ENCODE measurements at regions not wholly inside any gene's neighbourhood (a gene's known extent, or its start where the extent isn't known, plus 50 kb on each side); places are given as distances from the start of the nearest gene placed in this dataset.
A peak's percentile ranks its signal among the peaks of the same experiment; 100 is the strongest.
"Not testable (repeated sequence)": the region's sequence is repeated elsewhere in the genome, so short reads cannot be mapped to it uniquely, and the experiment has no call there.

DNA sequence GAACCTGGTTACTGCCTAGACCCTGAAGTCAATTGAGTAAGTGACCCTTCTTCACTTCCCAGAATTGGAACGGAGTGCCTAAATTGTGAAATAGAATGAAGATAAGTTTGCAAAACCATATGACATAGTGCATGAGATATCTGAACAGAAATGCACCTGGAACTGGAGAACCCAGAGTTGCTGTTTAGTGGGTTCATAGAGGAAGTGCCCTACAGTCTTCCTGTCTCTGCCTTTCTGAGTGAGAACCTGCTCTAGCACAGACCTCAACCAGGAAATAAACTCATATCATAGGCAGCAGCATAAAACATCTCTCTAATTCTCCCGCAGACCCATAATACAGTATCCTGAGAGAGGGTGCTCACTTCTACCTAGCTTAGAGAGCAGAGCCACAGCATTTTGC, 82.9 kb downstream of the EOMES start:
- no peak for TF ChIP-seq POLR2A (IDR thresholded peaks at IDR 0.05)
- TF ChIP-seq, protein P1, sequence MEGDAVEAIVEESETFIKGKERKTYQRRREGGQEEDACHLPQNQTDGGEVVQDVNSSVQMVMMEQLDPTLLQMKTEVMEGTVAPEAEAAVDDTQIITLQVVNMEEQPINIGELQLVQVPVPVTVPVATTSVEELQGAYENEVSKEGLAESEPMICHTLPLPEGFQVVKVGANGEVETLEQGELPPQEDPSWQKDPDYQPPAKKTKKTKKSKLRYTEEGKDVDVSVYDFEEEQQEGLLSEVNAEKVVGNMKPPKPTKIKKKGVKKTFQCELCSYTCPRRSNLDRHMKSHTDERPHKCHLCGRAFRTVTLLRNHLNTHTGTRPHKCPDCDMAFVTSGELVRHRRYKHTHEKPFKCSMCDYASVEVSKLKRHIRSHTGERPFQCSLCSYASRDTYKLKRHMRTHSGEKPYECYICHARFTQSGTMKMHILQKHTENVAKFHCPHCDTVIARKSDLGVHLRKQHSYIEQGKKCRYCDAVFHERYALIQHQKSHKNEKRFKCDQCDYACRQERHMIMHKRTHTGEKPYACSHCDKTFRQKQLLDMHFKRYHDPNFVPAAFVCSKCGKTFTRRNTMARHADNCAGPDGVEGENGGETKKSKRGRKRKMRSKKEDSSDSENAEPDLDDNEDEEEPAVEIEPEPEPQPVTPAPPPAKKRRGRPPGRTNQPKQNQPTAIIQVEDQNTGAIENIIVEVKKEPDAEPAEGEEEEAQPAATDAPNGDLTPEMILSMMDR (IDR thresholded peaks at IDR 0.05): no peak
- Histone ChIP-seq H3K4me1 (peaks cover 13% of the 10 kb centered on the region), H3K27ac (no peak overlapping the region), H3K9me3 (no peaks in the 10 kb centered on the region), H3K27me3 (no peaks in the 10 kb centered on the region), H3K4me3 (no peak overlapping the region), H3K36me3 (replicated peaks in 1 of 2; ENCODE audit: insufficient read depth in 1 of 2, low read depth in 2 of 2) (no peaks in the 10 kb centered on the region)
- 72 to 77% methylated on average over 2 of the region's 2 CpGs for WGBS, 2 donors
- no peak for ATAC-seq
- no peak for DNase-seq
- intact Hi-C loops (cut with DNase I): no loop called here

DNA sequence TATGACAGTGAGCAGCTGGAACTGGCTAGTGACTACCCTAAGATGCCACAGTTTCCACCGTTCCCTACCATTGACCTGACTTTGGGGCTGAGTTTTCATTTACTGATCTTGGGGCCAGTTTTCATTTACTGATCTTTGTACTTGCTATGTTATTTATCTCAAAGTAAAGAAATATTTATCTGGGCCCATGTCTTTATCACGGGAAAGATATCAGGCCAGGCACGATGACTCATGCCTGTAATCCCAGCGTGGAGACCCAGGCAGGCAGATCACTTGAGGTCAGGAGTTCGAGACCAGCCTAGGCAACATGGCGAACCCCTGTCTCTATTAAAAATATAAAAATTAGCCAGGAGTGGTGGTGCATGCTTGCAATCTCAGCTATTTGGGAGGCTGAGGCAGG, 83.5 kb downstream of the EOMES start:
- Histone ChIP-seq H3K4me1 (peaks cover 13% of the 10 kb centered on the region), H3K9me3 (no peaks in the 10 kb centered on the region), H3K4me3 (no peak overlapping the region), H3K27me3 (no peaks in the 10 kb centered on the region), H3K36me3 (replicated peaks in 1 of 2; ENCODE audit: insufficient read depth in 1 of 2, low read depth in 2 of 2) (no peaks in the 10 kb centered on the region), H3K27ac (no peak overlapping the region)
- ATAC-seq (no peak), DNase-seq (no peak)
- intact Hi-C loops (cut with DNase I): no loop called here
- TF ChIP-seq POLR2A (IDR thresholded peaks at IDR 0.05): no peak
- TF ChIP-seq, protein P1 (IDR thresholded peaks at IDR 0.05): no peak
- 42 to 47% methylated on average over 6 of the region's 6 CpGs for WGBS, 2 donors

DNA sequence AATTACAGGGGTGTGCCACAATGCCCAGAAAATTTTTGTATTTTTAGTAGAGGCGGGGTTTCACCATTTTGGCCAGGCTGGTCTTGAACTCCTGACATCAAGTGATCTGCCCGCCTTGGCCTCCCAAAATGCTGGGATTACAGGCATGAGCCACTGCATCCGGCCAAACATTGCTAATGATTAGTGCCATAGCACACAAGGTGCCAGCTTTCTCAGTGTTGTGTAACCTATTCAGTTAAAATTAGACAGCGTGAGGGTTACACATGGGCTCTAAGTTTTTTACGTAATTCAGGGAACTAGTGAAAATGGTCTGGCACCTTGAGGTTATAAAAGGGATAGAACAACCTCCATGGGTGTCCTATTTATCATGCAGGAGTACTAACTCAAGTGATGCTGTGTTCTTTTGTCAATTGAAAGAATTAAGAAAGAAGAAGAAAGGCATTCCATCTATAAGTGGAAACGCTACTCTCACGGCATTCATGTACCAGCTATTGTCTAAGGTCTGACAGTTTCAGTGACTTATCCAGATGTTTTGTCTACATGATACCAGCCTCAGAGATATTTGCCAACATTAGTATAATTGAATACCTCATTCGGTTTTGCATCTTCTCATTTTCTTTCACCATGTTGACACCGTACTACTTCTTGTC, 84.7 kb downstream of the EOMES start:
- intact Hi-C loops (cut with DNase I): no loop called here
- no peak for ATAC-seq
- no peak overlapping the region for H3K27ac ChIP-seq

DNA sequence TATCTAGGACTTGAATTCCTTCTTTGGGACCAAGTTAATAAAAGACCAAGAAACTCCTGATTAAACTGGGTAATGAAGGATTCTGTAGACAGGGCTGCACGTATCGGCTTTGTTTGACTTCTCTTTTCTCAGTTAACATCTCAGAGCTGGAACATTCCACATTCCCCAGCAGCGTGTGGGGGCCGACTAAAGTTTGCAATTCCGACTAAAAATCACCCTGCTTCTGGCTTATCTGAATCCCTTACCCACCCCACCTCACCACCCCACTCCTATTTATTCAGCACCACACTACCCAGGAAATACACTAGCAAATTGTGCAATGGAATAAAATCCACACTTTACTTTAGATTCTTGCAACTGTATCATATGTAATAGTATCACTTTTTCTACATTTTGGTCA, 87.1 kb downstream of the EOMES start:
- DNase-seq; H3K36me3 ChIP-seq (replicated peaks in 1 of 2; ENCODE audit: insufficient read depth in 1 of 2, low read depth in 2 of 2); H3K4me3 ChIP-seq; H3K9me3 ChIP-seq; H3K27me3 ChIP-seq; intact Hi-C loops (cut with DNase I); H3K4me1 ChIP-seq; ATAC-seq: not testable (repeated sequence)
- peak overlapping the region in 1 of 4 donors; percentile 50 for H3K27ac ChIP-seq
- WGBS, 2 donors: 33 to 45% methylated on average over 5 of the region's 5 CpGs

More for the DNA sequence above, 84.7 kb downstream of the EOMES start:
- Histone ChIP-seq H3K9me3 (no peaks in the 10 kb centered on the region), H3K4me3 (no peak overlapping the region), H3K36me3 (replicated peaks in 1 of 2; ENCODE audit: insufficient read depth in 1 of 2, low read depth in 2 of 2) (no peaks in the 10 kb centered on the region), H3K27me3 (no peaks in the 10 kb centered on the region), H3K4me1 (peaks cover 5% of the 10 kb centered on the region)
- peak in 3 of 4 donors; percentile 20 to 46 (median 30) for DNase-seq
- WGBS, 2 donors: 62 to 63% methylated on average over 9 of the region's 9 CpGs
- TF ChIP-seq POLR2A (IDR thresholded peaks at IDR 0.05): no peak
- TF ChIP-seq, protein P1 (IDR thresholded peaks at IDR 0.05): no peak

DNA sequence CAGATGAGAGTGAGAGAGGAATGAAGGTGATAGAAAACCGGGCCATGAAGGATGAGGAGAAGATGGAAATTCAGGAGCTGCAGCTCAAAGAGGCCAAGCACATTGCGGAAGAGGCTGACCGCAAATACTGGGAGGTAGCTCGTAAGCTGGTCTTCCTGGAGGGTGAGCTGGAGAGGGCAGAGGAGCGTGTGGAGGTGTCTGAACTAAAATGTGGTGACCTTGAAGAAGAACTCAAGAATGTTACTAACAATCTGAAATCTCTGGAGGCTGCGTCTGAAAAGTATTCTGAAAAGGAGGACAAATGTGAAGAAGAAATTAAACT, 88.9 kb downstream of the EOMES start:
- WGBS, 2 donors: 39 to 48% methylated on average over 6 of the region's 6 CpGs
- ATAC-seq: peak; percentile 3
- TF ChIP-seq POLR2A (IDR thresholded peaks at IDR 0.05): no peak
- TF ChIP-seq, protein P1 (IDR thresholded peaks at IDR 0.05): no peak

More for the DNA sequence above, 88.9 kb downstream of the EOMES start:
- intact Hi-C loops (cut with DNase I): no loop called here
- no peaks in the 10 kb centered on the region for H3K4me1 ChIP-seq
- no peaks in the 10 kb centered on the region for H3K36me3 ChIP-seq (replicated peaks in 1 of 2; ENCODE audit: insufficient read depth in 1 of 2, low read depth in 2 of 2)
- H3K9me3 ChIP-seq: no peaks in the 10 kb centered on the region
- no peak for DNase-seq
- peak overlapping the region in 2 of 4 donors; percentile 19 to 58 for H3K27ac ChIP-seq
- no peaks in the 10 kb centered on the region for H3K27me3 ChIP-seq
- H3K4me3 ChIP-seq: no peak overlapping the region

Data from body of pancreas (tissue), 4 donors.